ENCODE measurements at regions not wholly inside any gene's neighbourhood (a gene's known extent, or its start where the extent isn't known, plus 50 kb on each side); places are given as distances from the start of the nearest gene placed in this dataset.
"Not testable (repeated sequence)": the region's sequence is repeated elsewhere in the genome, so short reads cannot be mapped to it uniquely, and the experiment has no call there.

GRCh38 chr15:30760633-30761032 is 134.7 kb downstream of the ARHGAP11B start:
- not testable (repeated sequence) for DNase-seq (ENCODE audit: low spot score)

DNA sequence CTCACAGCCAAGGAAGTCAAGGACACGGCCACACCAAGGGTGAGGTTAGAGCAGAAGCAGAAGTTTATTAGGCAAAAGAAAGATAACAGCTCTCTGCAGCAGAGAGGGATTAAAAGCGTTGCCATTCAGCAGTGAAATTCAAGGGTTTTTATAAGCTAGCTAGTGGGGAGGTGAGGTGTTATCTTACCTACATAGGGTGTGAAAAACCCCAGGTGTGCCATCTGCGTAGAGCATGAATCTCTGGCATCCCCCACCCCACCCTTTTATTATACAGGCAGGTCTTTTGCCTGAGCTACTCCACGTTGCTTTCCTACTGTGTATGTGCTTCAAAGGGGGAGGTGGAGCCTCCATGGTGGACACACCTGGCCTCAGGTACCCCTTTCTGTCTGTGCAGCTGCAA is 135.4 kb downstream of the ARHGAP11B start:
- not testable (repeated sequence) for DNase-seq (ENCODE audit: low spot score)

DNA sequence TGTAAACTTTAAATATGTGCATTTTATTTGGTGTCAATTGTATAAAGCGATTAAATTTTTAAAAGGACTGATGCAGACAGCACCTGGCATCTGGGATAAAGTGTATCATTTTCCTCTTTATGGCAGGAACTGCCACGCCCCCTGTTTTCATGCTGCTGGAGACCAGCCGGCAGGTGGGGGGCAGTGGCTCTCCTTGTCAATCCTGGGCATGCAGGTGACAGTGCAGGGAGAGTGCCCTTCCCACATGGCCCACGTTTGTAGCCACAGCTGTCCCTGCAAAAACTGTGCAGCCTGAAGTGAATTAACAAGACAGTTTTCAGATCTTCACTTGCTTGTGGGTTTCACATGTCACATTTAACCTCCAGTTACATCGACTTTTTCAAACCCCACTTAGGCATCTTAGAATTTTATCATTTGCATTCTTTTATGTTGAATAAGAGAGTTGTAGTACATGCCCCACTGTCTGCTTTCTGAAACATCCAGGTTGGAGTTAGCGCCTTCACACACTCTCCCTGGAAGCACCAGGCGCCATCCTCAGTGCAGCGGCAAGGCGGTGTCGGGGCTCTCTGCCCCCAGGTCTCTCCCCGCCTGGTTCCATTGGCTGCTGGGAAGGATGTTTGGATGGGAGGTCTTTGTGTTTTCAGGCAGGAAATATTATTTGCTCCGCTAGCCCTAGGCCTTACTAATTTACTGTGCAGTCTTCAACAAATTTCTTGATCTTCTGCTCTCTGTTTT is 134.2 kb upstream of the FAN1 start:
- not testable (repeated sequence) for DNase-seq (ENCODE audit: low spot score)

- no peak for DNase-seq (ENCODE audit: low spot score)
Observed at GRCh38 chr15:30770759-30771158, 133.0 kb upstream of the FAN1 start.

DNA sequence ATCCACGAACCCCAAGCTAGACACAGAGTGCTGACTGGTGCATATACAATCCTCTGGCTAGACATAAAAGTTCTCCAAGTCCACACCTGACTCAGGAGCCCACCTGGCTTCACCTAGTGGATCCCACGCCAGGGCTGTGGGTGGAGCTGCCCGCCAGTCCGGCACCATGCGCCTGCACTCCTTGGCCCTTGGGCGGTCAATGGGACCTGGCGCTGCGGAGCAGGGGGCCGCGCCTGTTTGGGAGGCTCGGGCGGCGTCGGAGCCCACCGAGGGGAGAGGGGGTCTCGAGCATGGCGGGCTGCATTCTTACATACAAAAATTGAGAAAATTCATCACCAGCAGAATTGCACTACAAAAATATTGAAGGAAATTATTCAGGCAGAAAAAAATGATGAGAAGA is 120.7 kb upstream of the FAN1 start:
- no peak for DNase-seq (ENCODE audit: low spot score)

DNA sequence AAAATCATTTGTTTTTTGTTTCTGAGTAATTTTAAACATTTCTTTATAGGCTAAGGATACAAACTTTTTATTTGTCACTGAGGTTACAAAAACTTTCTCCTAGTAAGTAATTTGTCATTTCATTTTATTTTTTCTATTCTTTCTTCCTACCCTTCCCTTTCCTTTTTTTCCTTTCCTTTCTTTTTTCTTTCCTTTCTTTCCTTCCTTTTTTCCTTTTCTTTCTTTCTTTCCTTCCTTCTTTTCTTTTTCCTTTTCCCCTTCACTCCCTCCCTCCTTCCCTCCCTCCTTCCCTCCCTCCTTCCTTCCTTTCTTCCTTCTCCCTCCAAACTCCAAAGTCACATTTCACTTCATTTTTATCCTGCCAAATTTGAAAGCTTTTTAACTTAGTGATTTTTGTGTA is 115.1 kb upstream of the FAN1 start:
- no peak for DNase-seq (ENCODE audit: low spot score)

DNA sequence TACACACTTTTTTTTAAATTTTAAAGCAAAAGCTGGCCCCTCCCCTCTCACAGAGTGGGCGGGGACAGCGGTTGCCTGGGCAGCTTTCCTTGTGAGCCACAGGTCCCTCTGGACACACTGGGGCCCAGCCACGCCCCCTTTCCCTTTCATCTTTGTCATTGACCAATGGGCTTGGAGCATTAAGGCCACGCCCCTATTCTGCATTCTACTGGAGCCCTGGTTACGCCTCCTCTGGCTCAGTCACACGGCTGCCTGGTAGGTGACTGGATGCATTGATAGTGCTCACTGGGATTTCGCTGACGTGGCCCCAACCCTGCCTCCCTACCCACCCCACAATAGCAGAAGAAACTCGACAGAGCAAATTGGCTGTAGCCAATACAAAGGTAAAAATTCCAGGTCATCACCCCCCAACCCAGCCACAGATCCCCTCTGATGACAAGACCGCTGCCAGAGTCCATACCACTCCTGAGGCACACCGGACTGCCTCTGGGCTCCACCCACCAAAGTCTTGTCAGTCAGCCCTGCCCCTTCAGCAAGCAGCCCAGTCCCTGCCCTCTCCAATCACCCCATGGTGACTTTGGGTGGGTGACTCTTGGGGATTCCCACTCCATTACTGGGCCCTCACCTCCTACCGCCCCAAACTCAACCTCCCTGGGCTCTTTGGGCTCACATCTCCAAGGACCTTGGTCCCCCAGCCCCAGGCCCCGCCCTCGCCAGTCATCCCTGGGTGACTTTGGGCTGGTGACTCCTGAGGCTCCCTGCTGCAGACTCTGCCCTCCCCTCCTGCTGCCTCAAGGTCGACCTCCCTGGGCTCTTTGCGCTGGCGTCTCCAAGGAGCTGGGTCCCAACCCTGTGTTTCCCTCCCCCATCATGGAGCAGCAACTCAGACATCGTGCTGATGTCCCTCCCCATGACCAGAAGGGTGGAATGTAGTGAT is 112.2 kb upstream of the FAN1 start:
- DNase-seq (ENCODE audit: low spot score) = no peak

- DNase-seq (ENCODE audit: low spot score) = not testable (repeated sequence)
Observed at GRCh38 chr15:30792843-30793242, 110.9 kb upstream of the FAN1 start.

GRCh38 chr15:30794388-30794787 is 109.3 kb upstream of the FAN1 start:
- no peak for DNase-seq (ENCODE audit: low spot score)

DNA sequence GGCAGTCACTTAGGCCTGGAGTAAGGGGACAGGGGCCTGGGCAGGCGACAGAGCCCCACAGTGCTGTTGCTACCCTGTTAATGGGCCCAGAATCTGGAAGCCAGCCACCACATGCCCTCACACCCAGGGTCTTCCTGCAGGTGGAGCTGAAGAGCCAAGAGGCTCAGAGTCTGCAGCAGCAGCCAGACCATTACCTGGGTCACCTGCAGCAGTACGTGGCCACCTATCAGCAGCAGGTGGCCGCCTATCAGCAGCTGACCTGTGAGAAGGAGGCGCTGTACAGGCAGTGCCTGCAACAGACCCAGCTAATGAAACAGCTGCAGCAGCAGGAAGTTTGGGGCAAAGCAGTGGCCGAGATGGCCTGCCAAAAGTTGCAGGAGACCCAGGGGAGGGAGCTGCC is 104.2 kb upstream of the FAN1 start:
- DNase-seq (ENCODE audit: low spot score) = not testable (repeated sequence)

DNA sequence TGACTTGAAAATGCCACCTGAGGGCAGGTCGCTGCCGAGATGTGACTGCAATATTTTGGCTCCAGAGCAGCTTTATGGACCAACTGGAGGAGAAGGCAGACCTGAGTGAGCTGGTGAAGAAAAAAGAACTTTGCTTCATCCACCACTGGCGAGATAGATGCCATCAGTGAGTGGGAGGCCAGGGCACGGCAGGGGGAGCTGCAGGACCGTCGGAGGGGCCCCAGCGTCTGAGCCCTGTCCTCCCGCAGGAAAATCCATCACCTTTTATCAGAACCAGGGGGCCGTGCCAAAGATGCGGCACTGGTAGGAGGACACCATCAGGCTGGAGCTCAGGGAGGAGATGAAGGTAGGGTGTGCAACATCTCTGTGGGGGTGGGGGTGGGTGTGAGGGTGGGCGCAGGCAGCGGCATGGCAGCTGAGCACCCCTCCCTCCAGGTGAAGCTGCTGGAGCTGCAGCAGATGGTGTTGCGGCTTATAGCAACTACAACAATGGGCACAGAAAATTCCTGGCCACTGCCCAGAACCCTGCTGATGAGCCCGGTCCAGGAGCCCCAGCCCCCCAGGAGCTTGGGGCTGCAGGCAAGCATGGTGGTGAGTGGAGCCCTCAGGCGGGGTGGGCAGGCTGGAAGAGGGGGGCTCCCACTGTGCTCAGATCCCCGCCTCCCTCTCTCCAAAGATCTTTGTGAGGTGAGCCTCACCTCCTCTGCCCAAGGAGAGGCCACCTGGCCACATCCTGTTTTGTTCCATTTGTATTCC is 102.4 kb upstream of the FAN1 start:
- not testable (repeated sequence) for DNase-seq (ENCODE audit: low spot score)

GRCh38 chr15:30802001-30802400 is 101.7 kb upstream of the FAN1 start:
- not testable (repeated sequence) for DNase-seq (ENCODE audit: low spot score)

DNA sequence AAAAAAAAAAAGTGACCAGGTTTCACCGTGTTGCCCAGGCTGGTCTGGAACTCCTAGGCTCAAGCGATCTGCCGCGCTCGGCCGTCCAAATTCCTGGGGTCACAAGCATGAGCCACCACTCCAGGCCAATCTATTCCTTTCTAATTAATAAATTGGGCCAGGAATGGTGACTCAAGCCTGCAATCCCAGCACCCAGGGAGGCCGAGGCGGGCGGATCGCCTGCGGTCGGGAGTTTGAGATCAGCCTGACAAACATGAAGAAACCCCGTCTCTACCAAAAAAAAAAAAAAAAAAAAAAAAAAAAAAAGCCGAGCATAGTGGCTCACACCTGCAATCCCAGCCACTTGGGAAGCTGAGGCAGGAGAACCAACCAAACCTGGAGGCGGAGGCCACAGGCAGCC is 100.0 kb upstream of the FAN1 start:
- not testable (repeated sequence) for DNase-seq (ENCODE audit: low spot score)

DNA sequence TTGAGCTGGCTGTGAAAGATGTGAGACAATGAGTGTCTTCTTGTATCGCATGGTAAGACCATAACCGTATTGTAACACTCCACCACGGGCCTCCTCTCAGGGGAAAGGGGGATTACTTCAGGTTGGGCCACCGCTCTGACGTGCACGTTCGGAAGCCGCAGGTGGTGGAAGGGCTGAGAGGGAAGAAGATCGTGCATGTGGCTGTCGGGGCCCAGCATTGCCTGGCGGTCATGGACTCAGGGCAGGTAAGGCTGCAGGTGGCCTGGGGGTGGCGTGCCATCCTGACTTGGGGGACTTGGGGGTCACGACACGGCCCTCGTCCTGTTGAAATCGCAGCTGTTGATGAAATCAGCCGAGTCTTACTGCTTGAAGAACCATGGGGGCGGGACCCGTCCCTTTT is 87.3 kb upstream of the FAN1 start:
- DNase-seq (ENCODE audit: low spot score) = no peak

- DNase-seq (ENCODE audit: low spot score) = not testable (repeated sequence)
Observed at GRCh38 chr15:30823068-30823813, 80.5 kb upstream of the FAN1 start.

- no peak for DNase-seq (ENCODE audit: low spot score)
Observed at GRCh38 chr15:30824518-30825195, 79.1 kb upstream of the FAN1 start.

- DNase-seq (ENCODE audit: low spot score) = no peak
Observed at GRCh38 chr15:30827625-30828303, 76.0 kb upstream of the FAN1 start.

GRCh38 chr15:30828304-30828639 is 75.4 kb upstream of the FAN1 start:
- not testable (repeated sequence) for DNase-seq (ENCODE audit: low spot score)

DNA sequence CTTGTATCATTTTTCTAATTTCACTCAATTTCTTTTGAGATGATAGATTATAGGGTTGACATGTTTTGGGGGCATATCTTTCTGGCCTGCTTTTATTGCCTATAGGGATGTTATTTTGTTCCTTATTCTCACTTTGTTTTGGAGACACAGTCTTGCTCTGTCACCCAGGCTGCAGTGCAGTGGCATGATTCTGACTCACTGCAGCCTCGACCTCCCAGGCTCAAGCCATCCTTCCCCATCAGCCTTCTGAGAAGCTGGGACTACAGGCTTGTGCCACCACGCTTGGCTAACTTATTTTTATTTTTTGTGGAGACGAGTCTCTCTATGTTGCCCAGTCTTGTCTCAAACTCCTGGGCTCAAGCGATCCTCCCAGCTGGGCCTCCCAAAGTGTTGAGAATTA is 72.8 kb upstream of the FAN1 start:
- DNase-seq (ENCODE audit: low spot score) = no peak

GRCh38 chr15:30833379-30833778 is 70.3 kb upstream of the FAN1 start:
- DNase-seq (ENCODE audit: low spot score) = peak; percentile 71

Measured in ureter (tissue), 1 donor.